Esophagus squamous epithelium (tissue), 4 donors: ENCODE measurements at regions not wholly inside any gene's neighbourhood (a gene's known extent, or its start where the extent isn't known, plus 50 kb on each side); places are given as distances from the start of the nearest gene placed in this dataset.

Source experiments
- CTCF ChIP-seq, 6 experiments: fragments of 450-650 bp in 4 of 6; fragments of 200-600 bp in 2 of 6; sonication (generic) in 2 of 6; IDR thresholded peaks; one replicate each; pipeline ENCODE4 v1.5.1; 2016 to 2019; ENCODE audit warnings: antibody characterized with exemption in 6 of 6, mild to moderate bottlenecking in 4 of 6, moderate library complexity in 4 of 6
- POLR2A ChIP-seq, 4 donors: fragments of 450-650 bp; IDR thresholded peaks; one replicate each; pipeline ENCODE4 v1.6.1; 2017; ENCODE audit warnings: antibody characterized with exemption in 4 of 4, mild to moderate bottlenecking in 4 of 4, moderate library complexity in 3 of 4

- TF ChIP-seq CTCF (IDR thresholded peaks at IDR 0.05) (no peak), POLR2A (IDR thresholded peaks at IDR 0.05) (no peak)
These were observed 587.6 kb downstream of the CDH11 start for GRCh38 chr16:64534180-64534780.
